Activated T-helper 1 cell treated with Interleukin-2 at 50 U/mL for 16 hours (primary cell): ENCODE measurements at regions not wholly inside any gene's neighbourhood (a gene's known extent, or its start where the extent isn't known, plus 50 kb on each side); places are given as distances from the start of the nearest gene placed in this dataset.

Experiments used
- DNase-seq: peaks from one replicate; pipeline ENCODE4 v3.0.0-alpha.2; 2020; ENCODE audit warnings: low read depth

DNA sequence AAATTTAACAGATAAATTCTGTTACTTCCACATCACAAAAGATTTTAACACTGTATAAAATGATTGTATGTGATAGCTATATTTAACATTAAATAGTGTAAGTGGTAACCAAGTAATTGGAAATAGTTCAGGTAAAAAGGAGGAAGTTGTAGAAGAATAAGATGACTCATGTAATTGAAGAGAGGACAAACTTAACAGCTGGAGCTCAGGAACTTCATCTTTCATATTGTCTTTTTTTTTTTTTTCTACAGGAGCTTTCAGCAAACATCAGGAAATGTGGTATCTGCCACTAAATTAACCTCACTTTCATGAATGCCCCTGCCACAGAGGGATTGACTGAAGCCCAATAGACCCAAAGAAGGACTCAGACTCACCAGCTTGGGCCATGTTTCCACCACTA, 188.4 kb upstream of the VEGFC start:
- DNase-seq, result no peak

DNA sequence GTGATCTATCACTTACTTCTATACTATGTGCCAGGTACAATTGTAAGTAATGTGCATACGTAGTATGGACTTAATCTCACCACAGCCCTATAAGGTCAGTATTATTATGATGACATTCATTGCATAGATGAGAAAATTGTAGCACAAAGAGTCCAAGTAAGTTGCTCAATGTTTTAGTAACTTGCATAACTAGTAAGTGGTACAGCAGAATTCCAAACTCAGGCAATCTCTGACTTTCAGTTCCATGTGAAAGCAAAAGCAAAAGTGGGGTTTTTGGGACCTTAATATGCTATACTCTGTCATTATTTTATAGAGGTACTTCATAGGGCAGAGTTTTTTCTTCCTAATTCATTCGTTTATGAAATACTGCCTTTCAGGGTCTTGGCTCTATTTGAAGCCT, 188.8 kb upstream of the VEGFC start:
- DNase-seq, result no peak

DNA sequence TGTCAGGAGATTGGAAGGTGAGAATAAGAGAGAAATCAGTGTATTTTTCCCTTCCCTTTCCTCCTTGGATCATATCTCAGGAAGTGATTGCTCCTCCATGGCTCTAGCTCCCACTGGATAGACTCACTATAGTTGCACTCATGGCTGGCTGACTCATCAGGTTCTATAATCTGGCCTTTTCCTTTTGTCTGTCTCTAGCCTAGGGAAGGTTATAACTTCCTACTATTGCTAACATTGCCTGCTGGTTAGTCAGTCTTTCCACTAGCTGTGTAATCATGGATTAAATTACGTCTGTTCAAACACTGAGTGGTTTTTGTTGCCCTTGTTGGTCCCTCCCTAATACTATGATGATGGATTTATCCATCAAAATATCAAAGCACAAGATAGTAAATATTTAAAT, 195.5 kb upstream of the VEGFC start:
- no peak for DNase-seq

DNA sequence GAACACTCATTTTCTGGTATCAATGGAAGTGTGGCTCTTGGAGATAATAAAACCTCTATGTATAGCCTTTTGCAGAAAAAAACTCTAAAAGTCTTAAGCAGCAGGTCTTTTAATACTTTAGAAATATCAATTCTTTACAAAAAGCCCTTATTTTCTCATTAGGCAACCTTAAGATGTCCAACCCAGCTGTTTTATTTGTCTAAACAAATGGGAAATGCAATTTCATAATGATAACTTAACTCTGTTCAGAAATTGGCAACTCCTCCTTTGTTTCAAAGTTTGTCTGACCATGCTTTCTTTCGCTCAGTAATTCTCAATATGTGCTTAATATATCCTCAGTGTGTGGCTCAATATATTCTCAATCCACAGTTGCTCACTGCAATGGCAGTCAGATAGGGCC, 196.5 kb upstream of the VEGFC start:
- no peak for DNase-seq

DNA sequence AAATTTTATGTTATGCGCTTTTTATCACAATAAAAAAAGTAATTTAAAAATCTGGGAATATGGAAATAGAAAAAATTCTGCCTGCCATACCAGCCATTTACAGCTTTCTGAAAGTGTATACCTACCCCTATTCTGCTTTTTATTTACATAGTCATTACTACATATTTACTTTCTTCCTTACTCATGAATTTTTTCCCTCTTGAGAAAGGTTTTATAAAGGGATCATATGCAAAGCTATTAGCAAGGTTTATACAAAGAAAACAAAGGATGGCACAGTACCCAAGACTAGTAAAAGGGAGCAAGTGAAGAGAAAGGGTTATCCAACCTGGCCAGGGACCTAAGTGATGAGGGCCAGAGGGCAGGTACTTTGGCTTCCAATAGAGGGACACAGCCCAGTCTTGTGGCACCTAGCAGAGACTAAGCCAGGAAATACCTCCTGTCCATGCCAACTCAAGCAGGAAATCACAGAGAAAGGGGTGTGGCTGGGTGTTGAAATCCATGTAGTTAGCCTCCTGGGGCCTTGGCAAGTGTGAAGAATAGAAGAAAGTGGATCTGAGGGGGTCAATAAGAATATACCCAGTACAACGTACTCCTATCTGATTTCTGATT, 207.3 kb upstream of the VEGFC start:
- no peak for DNase-seq

DNA sequence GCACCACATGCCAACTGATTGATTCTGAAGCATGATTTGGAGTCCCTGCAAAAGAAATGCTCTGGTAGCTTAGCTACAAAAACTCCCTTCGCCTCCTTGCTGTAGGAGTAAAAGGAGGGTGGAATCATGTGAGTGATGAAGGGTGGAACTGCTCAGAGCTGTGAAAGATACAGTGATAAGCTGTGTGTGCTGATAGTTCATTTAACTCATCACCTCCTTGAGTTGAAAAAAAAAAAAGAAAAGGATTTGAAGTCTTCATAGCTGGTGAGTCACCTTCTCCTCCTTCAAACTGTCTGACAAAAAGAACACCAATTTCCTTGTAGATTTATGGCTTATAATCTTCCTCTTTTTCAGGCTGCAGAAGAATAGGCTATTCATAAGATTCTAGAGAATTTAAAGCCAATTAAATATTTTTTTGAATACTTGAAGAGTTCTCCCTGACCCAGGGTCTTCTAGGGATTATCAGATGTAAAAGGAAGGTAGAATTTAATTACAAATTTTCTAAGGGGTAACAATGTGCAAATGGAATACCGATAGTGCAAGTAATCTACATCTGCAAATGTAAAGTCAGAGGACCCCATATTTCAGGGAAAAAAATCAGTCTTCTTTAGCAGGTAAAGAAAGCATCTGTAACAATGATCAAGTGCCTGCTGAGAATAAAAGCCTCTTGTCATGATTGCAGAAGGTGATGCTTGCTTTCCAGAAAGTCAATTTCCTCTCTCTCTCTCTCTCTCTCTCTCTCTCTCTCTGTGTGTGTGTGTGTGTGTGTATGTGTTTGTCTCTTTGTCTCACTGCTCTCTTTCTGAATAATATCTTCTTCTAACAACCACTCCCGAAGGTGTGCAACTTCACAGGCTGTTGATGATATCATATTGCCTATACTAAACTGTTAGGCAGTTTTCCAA, 208.8 kb upstream of the VEGFC start:
- no peak for DNase-seq

DNA sequence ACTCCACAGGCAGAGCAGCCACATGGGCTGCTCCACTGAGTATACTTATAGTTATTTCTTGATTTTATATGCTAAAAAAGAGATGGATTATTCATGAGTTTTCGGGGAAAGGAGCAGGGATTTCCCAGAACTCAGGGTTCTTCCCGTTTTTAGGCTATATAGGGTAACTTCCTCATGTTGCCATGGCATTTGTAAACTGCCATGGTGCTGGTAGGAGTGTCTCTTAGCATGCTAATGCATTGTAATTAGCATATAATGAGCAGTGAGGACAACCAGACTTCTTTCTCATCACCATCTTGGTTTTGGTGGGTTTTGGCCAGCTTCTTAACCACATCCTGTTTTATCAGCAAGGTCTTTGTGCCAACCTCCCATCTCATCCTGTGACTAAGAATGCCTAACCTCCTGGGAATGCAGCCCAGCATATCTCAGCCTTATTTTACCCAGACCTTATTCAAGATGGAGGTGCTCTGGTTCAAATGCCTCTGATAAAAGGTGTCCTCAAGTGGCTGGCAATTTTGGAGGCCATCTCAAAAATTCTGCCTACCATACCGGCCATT, 213.0 kb upstream of the VEGFC start:
- DNase-seq, result no peak

DNA sequence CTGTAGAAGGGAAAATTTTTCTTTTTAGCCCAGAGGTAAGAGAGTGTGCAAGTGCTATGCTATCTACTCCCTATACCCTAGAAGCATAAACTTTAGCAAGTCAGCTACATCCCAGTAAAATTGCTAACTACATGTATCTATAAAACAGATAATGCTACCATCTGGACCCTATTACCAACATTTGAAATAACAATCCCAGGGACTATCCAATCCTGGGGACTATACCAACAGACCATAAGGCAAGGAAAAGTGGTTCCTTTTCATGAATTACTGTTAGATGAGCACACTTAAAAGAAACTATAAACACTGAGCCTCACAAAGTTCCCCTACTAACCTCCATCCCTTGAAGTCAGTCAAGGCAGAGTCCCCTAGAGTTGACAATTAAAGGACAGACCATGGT, 213.6 kb upstream of the VEGFC start:
- DNase-seq, result no peak

DNA sequence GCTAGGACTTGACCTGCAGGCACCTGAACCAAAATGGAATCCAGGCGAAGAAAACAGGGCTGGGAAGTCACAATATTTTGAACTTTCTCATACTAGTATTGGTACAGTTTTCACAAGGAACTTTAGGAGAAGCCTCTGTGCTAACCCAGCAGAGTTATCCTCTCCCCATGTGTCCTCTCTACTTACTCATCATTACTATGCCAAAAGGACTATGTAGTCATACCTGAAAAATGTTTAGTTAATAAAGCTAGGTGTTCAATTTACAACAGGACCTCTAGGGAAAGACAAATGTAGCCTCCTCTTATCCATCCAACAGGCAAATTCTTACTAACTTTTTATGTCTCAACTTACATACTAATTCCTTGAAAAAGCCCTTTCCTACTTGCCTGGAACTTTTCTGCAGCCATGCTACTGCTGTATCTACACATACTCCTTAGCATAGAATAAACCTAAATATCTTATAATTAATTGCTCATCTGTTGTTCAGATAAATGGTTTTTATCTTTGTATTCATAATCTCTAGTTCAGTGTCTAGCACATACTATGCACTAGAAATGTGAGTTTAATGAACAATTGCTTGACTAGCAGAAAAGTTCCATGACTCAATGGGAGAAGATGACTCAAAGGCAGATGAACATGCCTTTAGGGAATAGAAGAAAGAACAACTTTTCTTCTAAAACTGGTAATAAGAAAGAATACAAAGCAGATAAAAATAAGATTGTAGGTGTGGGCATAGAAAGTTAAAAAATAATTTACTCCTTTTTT, 215.5 kb upstream of the VEGFC start:
- DNase-seq, result no peak

DNA sequence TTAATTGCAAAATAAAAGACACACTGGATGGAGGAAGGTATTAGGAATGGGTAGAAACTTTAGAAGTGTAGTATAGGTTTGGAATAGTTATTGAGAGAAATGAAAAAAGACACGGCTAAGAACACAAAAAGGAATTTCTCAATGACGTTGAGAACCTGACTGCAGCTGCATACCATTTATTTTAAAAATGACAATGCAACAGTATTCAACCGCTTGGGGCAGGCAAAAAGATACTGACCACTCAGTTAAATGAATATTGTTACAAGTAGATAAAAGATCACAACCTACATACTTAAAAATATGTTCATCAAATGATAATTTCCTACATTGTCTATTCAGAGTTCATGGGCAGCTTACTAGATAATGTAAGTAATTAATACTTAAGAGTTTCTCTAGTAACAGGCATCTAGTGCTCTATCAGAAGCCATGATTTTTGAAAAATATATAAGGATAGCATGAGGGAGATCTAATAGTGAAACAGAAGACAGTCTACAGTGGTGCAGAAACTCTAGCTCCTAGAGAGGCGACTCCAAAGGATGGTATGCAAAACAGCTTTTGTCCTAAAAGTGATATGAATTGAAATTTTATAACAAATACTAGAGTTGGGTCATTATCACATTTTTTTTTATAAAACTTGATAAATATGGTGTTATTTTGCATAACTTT, 216.2 kb upstream of the VEGFC start:
- no peak for DNase-seq

DNA sequence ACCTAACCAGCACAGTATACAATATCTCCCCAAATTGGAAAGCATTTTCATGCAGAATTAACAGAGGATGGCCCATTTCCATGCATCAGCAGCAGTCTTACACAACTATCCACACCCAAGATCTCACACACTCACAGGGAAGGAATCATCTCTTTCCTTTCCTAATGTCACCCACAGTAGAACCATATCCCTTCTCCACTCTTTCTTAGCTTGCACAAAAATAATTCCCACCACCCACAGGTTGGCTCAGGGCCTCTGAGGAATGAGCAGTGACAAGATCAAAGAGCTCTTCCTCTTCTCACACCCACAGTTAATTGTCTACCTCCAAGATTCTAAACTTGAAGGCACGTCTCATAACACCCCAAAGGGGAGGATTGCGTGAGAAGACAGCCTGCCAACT, 217.7 kb upstream of the VEGFC start:
- no peak for DNase-seq

DNA sequence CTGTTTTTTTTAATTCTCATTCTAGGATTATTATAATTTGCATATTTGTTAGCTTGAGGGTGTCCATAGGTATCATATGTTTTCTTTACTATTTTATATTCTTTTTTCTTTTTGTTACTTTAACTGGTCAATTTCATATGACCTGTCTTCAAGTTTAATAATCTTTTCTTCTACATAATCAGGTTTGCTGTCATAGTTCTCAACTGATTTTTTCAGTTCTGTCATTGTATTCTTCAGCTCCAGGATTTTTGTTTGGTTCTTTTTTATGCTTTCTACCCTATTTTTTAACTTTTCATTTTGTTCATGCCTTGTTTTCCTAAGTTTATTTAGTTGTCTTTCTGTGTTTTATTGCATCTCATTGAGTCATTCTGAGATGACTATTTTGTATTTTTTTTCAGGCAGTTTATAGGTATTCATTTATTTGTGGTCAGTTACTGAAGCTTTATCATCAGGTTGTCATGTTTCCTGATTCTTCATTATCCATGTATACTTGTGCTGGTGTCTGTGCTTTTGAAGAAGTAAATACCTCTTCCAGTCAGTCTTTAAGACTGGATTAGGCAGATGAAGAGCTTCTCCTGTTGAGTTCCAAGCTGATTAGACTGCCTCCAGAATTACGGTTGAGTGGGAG, 220.3 kb upstream of the VEGFC start:
- DNase-seq, result no peak

DNA sequence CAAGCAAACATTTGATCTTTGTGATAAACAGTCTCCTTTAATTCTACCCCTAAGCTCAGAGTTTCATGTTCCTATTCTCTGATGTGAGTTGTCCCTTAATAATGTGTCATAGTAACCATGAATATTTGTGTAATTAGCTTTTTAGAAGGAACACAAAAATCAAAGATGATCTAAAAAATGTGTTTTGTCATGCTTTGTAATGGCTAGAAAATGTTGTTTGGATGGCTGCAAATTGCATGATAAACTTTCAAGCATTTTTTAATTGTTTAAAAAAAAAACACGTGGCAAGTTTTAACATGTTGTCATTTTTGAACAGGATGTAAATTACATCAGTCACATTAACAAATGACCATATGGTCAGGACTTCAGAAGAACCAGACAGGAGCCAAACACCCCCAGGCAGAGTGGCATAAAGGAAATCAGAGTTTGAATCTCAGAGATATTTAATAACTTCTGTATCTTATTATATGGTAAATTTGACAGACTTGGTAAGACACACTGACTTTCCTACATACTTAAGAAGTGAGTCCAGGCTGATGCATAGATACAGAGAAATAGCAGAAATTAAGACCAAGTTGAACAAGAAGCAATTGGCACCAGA, 223.9 kb upstream of the VEGFC start:
- DNase-seq, result no peak

DNA sequence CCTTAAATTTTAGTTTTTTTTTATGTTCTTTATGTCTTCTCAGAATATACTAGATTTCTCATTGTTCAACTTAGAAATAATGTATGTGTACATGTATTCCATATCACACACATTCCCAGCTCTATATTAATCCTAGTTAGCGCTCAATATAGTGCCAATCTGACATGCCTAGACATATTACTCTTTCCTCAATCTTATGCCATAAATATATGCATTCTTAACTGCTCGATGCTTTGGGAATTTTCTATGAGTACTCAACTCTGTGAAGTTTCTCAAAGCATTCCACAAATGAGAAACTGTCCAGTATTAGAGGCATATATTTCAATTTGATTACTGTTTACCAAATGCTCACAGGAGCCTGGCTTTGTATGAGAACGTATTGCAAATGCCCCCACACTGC, 231.2 kb upstream of the VEGFC start:
- no peak for DNase-seq

DNA sequence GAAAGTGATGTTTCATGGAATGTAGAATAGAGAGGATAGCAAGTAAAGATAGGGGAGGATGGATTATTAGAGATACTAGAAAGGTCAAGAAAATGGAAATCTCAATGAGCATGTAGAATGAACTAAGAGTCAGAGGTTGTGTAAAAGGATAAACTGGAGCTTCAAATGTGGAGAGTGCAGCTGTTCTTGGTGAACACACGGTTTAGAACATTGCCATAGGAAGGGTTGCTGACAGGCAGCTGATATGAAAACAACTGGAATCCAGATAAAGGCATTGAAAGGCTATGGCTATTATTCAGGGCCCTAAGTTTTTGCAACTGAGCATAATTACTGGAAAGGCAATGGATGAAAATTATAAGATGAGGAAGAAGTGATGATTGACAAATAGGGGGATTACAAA, 239.6 kb upstream of the VEGFC start:
- DNase-seq, result no peak

DNA sequence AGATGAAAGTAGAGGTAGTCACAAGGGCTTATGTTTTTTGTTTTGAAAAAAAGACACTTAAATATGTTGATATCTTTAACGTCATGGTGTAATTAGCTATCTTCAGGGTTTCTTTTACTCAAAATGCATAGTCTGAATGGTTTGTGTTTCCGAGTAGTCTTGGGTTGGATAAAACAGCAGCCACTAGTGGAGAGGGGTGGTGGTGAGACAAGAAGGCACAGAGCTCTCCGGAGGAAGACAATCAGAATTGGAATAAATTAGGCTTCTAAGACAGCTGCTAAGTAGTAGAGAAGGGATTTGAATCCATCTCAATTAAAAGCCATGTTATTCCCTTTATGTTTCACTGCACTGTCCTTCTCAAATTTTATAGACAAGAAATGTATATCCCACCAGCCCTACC, 240.4 kb upstream of the VEGFC start:
- DNase-seq, result no peak

DNA sequence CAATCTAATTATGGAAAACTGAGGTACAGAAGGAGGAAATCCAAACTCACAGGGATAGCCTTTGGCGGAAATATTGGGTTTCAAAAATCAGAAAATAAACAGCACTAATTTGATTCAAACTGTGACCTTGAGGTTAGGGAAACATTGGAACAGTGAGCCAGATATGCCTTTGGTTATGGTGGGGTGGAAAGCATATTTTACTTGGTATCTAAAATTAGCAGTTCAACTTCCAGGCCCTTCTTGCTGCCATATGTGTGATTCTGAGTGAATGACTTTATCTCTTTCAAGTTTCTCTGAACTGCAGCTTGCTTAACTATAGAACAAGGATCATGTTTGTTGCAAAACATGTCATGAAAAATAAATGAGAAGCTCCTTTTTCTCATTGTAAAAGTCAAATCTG, 240.9 kb upstream of the VEGFC start:
- no peak for DNase-seq

DNA sequence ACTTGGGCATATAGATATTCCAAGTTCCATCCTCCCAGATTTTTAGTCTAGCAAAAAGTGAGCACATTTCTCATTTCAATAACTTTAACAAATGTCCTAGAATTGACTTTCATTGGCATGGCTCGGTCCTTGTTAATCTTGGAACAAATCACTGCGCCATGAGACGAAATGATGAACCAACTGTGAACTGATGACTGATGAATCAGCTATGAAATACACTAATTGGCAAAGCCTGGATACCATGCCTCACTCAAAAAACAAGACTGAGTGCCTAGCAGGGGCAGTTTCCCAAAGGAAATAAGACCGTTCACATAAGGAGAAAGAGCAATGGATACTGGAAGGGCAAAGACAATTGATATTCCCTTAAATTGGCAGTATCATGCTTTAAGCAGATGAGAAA, 248.6 kb upstream of the VEGFC start:
- no peak for DNase-seq

DNA sequence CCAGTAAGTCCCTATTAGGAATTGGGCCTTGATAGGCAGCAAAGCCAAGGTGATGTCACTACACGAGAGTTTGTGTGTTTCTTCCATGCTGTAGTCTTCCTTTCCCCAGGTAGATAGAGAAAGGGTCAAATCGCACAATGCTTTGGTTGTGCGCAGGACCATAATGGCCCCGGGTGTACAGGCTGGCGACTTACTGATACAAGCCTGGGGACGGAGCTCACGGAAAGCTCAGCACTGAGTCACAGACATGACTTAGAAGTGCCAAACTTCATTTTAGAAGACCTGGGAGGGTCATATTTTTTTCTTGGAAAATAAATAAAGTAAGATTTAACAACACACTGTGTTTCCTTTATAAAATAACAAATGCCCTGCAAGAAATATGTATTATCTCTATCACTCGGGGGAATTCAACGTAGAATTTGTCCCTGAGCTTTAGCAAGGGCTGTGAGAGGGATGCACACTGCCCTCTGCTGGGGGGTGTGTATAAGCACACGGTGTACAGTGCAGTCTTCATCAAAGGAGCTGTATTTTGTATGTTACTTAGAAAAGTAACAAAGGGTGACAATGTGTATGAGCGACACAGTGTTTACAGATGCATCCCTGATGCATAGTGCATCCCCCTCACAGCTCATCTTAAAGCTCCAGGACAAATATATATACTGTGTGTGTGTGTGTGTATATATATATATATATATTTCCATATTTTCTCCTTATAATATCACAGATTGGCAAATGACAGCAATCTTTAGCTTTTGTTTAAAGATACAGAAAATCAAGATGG, 254.5 kb upstream of the VEGFC start:
- DNase-seq, result no peak

DNA sequence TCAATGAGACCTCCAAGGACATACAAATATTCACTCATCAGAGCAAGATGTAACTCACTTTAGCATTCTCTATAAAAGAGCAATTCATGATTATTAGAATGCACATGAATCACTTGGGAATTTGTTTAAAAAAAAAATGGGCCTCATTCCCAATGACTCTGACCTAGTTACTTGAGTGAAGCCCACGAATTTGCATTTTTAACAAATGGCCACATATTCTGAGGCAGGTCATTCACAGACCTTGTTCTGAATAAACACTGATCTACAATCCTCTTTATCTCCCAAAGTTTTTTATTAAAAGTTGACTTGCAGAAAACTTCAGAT, 255.1 kb upstream of the VEGFC start:
- no peak for DNase-seq
